ENCODE measurements at regions not wholly inside any gene's neighbourhood (a gene's known extent, or its start where the extent isn't known, plus 50 kb on each side); places are given as distances from the start of the nearest gene placed in this dataset.

- no peaks in the 10 kb centered on the region for H3K4me1 ChIP-seq (ENCODE audit: control insufficient read depth in 1 of 2, insufficient read depth in 2 of 2, low read length in 2 of 2)
- H3K9me3 Mint-ChIP-seq, result peaks cover 0 to 5% (median 0%) of the 10 kb centered on the region in 7 donors
- no peak overlapping the region for H3K4me3 Mint-ChIP-seq
- H3K27me3 Mint-ChIP-seq (ENCODE audit: low read depth in 3 of 3), result peaks cover 2 to 6% (median 2%) of the 10 kb centered on the region in 3 donors
- no peaks in the 10 kb centered on the region for H3K79me2 ChIP-seq (ENCODE audit: insufficient read depth, low read length)
- no peak overlapping the region for H2AFZ ChIP-seq (ENCODE audit: insufficient read depth, low read depth, low read length, poor library complexity, severe bottlenecking)
- no peaks in the 10 kb centered on the region for H3K4me1 Mint-ChIP-seq
- H3K27ac Mint-ChIP-seq, result no peak overlapping the region
- intact Hi-C loops (cut with micrococcal nuclease), result no loop called here
- H3K4me3 ChIP-seq (replicated peaks in 1 of 3; ENCODE audit: low read depth in 2 of 3, low read length in 3 of 3), result no peak overlapping the region
- WGBS (ENCODE audit: insufficient coverage), result 100% methylated on average over 4 of the region's 9 CpGs
- H4K20me1 ChIP-seq (ENCODE audit: insufficient read depth, low read length), result no peaks in the 10 kb centered on the region
- no peak overlapping the region for H3K27ac ChIP-seq (ENCODE audit: low read depth in 1 of 2, low read length in 2 of 2)
- H3K9ac ChIP-seq (ENCODE audit: insufficient read depth, low read length, poor library complexity, severe bottlenecking), result no peak overlapping the region
- no peaks in the 10 kb centered on the region for H3K36me3 Mint-ChIP-seq
- no peak for TF ChIP-seq CTCF (IDR thresholded peaks at IDR 0.05)
- H3K4me2 ChIP-seq (replicated peaks; ENCODE audit: extremely low read depth, low read length, poor library complexity, severe bottlenecking), result no peak overlapping the region
- no peaks in the 10 kb centered on the region for H3K9me3 ChIP-seq (replicated peaks in 1 of 2; ENCODE audit: control insufficient read depth in 1 of 2, insufficient read depth in 1 of 2, low read length in 2 of 2)
- H3K27me3 ChIP-seq (ENCODE audit: control insufficient read depth in 2 of 2, insufficient read depth in 2 of 2, low read length in 2 of 2), result no peaks in the 10 kb centered on the region
- DNase-seq, result no peak
- no peaks in the 10 kb centered on the region for H3K36me3 ChIP-seq (replicated peaks in 1 of 2; ENCODE audit: control insufficient read depth in 1 of 2, insufficient read depth in 2 of 2, low read length in 2 of 2)
Observed at GRCh38 chr12:105748806-105749600, 389.8 kb downstream of the NUAK1 start.

- H3K36me3 Mint-ChIP-seq, result no peaks in the 10 kb centered on the region
- H3K4me2 ChIP-seq (replicated peaks; ENCODE audit: extremely low read depth, low read length, poor library complexity, severe bottlenecking), result no peak overlapping the region
- no peaks in the 10 kb centered on the region for H3K9me3 ChIP-seq (replicated peaks in 1 of 2; ENCODE audit: control insufficient read depth in 1 of 2, insufficient read depth in 1 of 2, low read length in 2 of 2)
- WGBS (ENCODE audit: insufficient coverage), result 95% methylated on average over 2 of the region's 2 CpGs
- TF ChIP-seq CTCF (IDR thresholded peaks at IDR 0.05), result no peak
- DNase-seq, result no peak
- peaks cover 2 to 8% (median 3%) of the 10 kb centered on the region in 3 donors for H3K27me3 Mint-ChIP-seq (ENCODE audit: low read depth in 3 of 3)
- no peak overlapping the region for H3K4me3 Mint-ChIP-seq
- intact Hi-C loops (cut with micrococcal nuclease), result no loop called here
- H3K4me1 ChIP-seq (ENCODE audit: control insufficient read depth in 1 of 2, insufficient read depth in 2 of 2, low read length in 2 of 2), result no peaks in the 10 kb centered on the region
- no peaks in the 10 kb centered on the region for H3K27me3 ChIP-seq (ENCODE audit: control insufficient read depth in 2 of 2, insufficient read depth in 2 of 2, low read length in 2 of 2)
- no peak overlapping the region for H2AFZ ChIP-seq (ENCODE audit: insufficient read depth, low read depth, low read length, poor library complexity, severe bottlenecking)
- H4K20me1 ChIP-seq (ENCODE audit: insufficient read depth, low read length), result no peaks in the 10 kb centered on the region
- no peak overlapping the region for H3K9ac ChIP-seq (ENCODE audit: insufficient read depth, low read length, poor library complexity, severe bottlenecking)
- no peak overlapping the region for H3K4me3 ChIP-seq (replicated peaks in 1 of 3; ENCODE audit: low read depth in 2 of 3, low read length in 3 of 3)
- no peaks in the 10 kb centered on the region for H3K4me1 Mint-ChIP-seq
- no peaks in the 10 kb centered on the region for H3K36me3 ChIP-seq (replicated peaks in 1 of 2; ENCODE audit: control insufficient read depth in 1 of 2, insufficient read depth in 2 of 2, low read length in 2 of 2)
- no peak overlapping the region for H3K27ac ChIP-seq (ENCODE audit: low read depth in 1 of 2, low read length in 2 of 2)
- H3K27ac Mint-ChIP-seq, result no peak overlapping the region
- H3K79me2 ChIP-seq (ENCODE audit: insufficient read depth, low read length), result no peaks in the 10 kb centered on the region
- peaks cover 0 to 5% (median 0%) of the 10 kb centered on the region in 7 donors for H3K9me3 Mint-ChIP-seq
Observed at GRCh38 chr12:105750096-105750495, 388.7 kb downstream of the NUAK1 start.
